ENCODE measurements at regions not wholly inside any gene's neighbourhood (a gene's known extent, or its start where the extent isn't known, plus 50 kb on each side); places are given as distances from the start of the nearest gene placed in this dataset.

- intact Hi-C loops (cut with DNase I): no loop called here
- H3K27me3 ChIP-seq (replicated peaks; ENCODE audit: insufficient read depth): no peaks in the 10 kb centered on the region
- H3K4me1 ChIP-seq (replicated peaks): no peaks in the 10 kb centered on the region
- H3K27ac ChIP-seq: no peak overlapping the region
- WGBS: 89% methylated on average over 1 of the region's 1 CpG
- TF ChIP-seq POLR2A (IDR thresholded peaks at IDR 0.05) (no peak), CTCF (IDR thresholded peaks at IDR 0.05) (no peak), POLR2AphosphoS5 (IDR thresholded peaks at IDR 0.05) (no peak)
- DNase-seq (ENCODE audit: low spot score): no peak
- no peaks in the 10 kb centered on the region for H3K36me3 ChIP-seq
- no peaks in the 10 kb centered on the region for H3K9me3 ChIP-seq
- H3K4me3 ChIP-seq: no peak overlapping the region
Observed at GRCh38 chr2:180872255-180872654, 108.2 kb upstream of the UBE2E3 start.

- 70% methylated on average over 4 of the region's 4 CpGs for WGBS
- H3K27me3 ChIP-seq (replicated peaks; ENCODE audit: insufficient read depth): no peaks in the 10 kb centered on the region
- TF ChIP-seq POLR2A (IDR thresholded peaks at IDR 0.05) (no peak), CTCF (IDR thresholded peaks at IDR 0.05) (no peak), POLR2AphosphoS5 (IDR thresholded peaks at IDR 0.05) (no peak)
- no peaks in the 10 kb centered on the region for H3K36me3 ChIP-seq
- no peak overlapping the region for H3K4me3 ChIP-seq
- intact Hi-C loops (cut with DNase I): no loop called here
- DNase-seq (ENCODE audit: low spot score): no peak
- no peaks in the 10 kb centered on the region for H3K9me3 ChIP-seq
- no peaks in the 10 kb centered on the region for H3K4me1 ChIP-seq (replicated peaks)
- H3K27ac ChIP-seq: no peak overlapping the region
Observed at GRCh38 chr2:180871649-180872048, 108.8 kb upstream of the UBE2E3 start.

- no peak overlapping the region for H3K4me3 ChIP-seq
- no peak overlapping the region for H3K27ac ChIP-seq
- no peaks in the 10 kb centered on the region for H3K9me3 ChIP-seq
- intact Hi-C loops (cut with DNase I): no loop called here
- H3K36me3 ChIP-seq: no peaks in the 10 kb centered on the region
- WGBS: 83% methylated on average over 2 of the region's 2 CpGs
- no peak for TF ChIP-seq CTCF (IDR thresholded peaks at IDR 0.05)
- TF ChIP-seq POLR2AphosphoS5 (IDR thresholded peaks at IDR 0.05): no peak
- no peak for TF ChIP-seq POLR2A (IDR thresholded peaks at IDR 0.05)
- no peaks in the 10 kb centered on the region for H3K4me1 ChIP-seq (replicated peaks)
- H3K27me3 ChIP-seq (replicated peaks; ENCODE audit: insufficient read depth): no peaks in the 10 kb centered on the region
- DNase-seq (ENCODE audit: low spot score): no peak
Observed at GRCh38 chr2:180849851-180850250, 130.6 kb upstream of the UBE2E3 start.

- Histone ChIP-seq H3K36me3 (no peaks in the 10 kb centered on the region), H3K27ac (no peak overlapping the region), H3K27me3 (replicated peaks; ENCODE audit: insufficient read depth) (no peaks in the 10 kb centered on the region), H3K9me3 (no peaks in the 10 kb centered on the region), H3K4me3 (no peak overlapping the region), H3K4me1 (replicated peaks) (no peaks in the 10 kb centered on the region)
- intact Hi-C loops (cut with DNase I): no loop called here
- TF ChIP-seq POLR2A (IDR thresholded peaks at IDR 0.05) (no peak), POLR2AphosphoS5 (IDR thresholded peaks at IDR 0.05) (no peak), CTCF (IDR thresholded peaks at IDR 0.05) (no peak)
- DNase-seq (ENCODE audit: low spot score): no peak
Observed at GRCh38 chr2:180848393-180848792, 132.0 kb upstream of the UBE2E3 start.

- no peaks in the 10 kb centered on the region for H3K4me1 ChIP-seq (replicated peaks)
- H3K36me3 ChIP-seq: no peaks in the 10 kb centered on the region
- H3K4me3 ChIP-seq: no peak overlapping the region
- H3K27ac ChIP-seq: no peak overlapping the region
- TF ChIP-seq POLR2A (IDR thresholded peaks at IDR 0.05) (no peak), POLR2AphosphoS5 (IDR thresholded peaks at IDR 0.05) (no peak), CTCF (IDR thresholded peaks at IDR 0.05) (no peak)
- H3K27me3 ChIP-seq (replicated peaks; ENCODE audit: insufficient read depth): no peaks in the 10 kb centered on the region
- 65% methylated on average over 3 of the region's 3 CpGs for WGBS
- intact Hi-C loops (cut with DNase I): no loop called here
- no peaks in the 10 kb centered on the region for H3K9me3 ChIP-seq
- DNase-seq (ENCODE audit: low spot score): no peak
Observed at GRCh38 chr2:180846756-180847472, 133.5 kb upstream of the UBE2E3 start.
